ENCODE measurements at regions not wholly inside any gene's neighbourhood (a gene's known extent, or its start where the extent isn't known, plus 50 kb on each side); places are given as distances from the start of the nearest gene placed in this dataset.

DNA sequence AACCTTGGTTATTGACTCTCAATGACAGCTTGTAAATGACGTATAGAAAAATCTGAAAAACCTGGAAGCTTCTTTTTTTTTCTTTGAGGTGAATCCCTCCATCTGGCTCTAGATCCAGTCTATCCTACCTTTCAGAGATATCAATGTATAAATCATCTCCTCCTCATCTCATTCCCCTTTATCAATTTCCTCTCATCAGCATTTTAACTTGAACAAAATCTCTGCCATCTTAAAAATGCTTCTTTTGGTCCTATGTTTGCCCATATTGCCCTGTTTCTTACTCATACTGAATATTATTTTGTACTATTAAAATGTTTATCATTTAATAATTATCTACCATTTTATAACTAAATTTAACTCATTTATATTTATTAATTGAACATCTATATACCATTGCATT is 306.7 kb upstream of the TSHZ2 start:
- TF ChIP-seq CTCF (IDR thresholded peaks at IDR 0.05; ENCODE audit: control extremely low read depth in 1 of 3, insufficient read depth in 1 of 3, low read depth in 1 of 3, low read length in 3 of 3) (no peak), EZH2 (IDR thresholded peaks at IDR 0.05; ENCODE audit: low read depth, low read length, severe bottlenecking) (no peak), POLR2A (IDR thresholded peaks at IDR 0.05; ENCODE audit: control extremely low read depth in 1 of 2, low read depth in 2 of 2, low read length in 2 of 2) (no peak), ATF2 (IDR thresholded peaks at IDR 0.05; ENCODE audit: low read length) (no peak), CHD2 (IDR thresholded peaks at IDR 0.05; ENCODE audit: low read length) (no peak), CBX8 (IDR thresholded peaks at IDR 0.05; ENCODE audit: borderline replicate concordance, low read depth, low read length) (no peak), E2F6 (IDR thresholded peaks at IDR 0.05) (no peak)

Measured in H1 (cell line).